GM12891 (cell line): ENCODE measurements at regions not wholly inside any gene's neighbourhood (a gene's known extent, or its start where the extent isn't known, plus 50 kb on each side); places are given as distances from the start of the nearest gene placed in this dataset.

Source experiments
- POLR2A ChIP-seq: IDR thresholded peaks from 2 replicates; pipeline ENCODE4 v1.6.1; 2011; ENCODE audit warnings: low read depth, low read length, control low read depth
- POLR2AphosphoS5 ChIP-seq: IDR thresholded peaks from 2 replicates; pipeline ENCODE4 v1.6.1; 2011; ENCODE audit warnings: low read depth, low read length, control low read depth
- TAF1 ChIP-seq: IDR thresholded peaks from 2 replicates; pipeline ENCODE4 v1.6.1; 2011; ENCODE audit warnings: low read depth, low read length, control low read depth

DNA sequence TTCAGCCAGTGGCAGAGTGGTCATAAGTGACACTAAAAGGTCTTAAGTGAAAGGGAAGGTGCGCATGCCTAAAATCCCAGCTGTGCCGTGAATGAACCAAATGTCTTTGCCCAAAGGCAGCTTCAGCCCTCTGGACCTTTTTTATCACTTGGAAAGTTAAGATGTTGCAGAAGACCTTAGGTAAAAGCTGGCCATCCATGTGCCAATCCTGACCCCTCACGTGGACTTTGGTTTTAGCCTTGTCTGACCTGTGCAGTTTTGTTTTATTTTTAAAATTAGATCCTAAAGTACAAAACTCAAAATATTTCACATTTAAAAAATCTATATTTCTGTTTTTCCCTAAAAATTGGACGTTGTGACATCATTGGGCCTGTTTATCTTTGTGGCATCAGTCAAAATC, 429.5 kb downstream of the STK39 start:
- no peak for TF ChIP-seq POLR2AphosphoS5
- TF ChIP-seq POLR2A: no peak
- TF ChIP-seq TAF1: no peak
